ENCODE measurements at regions not wholly inside any gene's neighbourhood (a gene's known extent, or its start where the extent isn't known, plus 50 kb on each side); places are given as distances from the start of the nearest gene placed in this dataset.

DNA sequence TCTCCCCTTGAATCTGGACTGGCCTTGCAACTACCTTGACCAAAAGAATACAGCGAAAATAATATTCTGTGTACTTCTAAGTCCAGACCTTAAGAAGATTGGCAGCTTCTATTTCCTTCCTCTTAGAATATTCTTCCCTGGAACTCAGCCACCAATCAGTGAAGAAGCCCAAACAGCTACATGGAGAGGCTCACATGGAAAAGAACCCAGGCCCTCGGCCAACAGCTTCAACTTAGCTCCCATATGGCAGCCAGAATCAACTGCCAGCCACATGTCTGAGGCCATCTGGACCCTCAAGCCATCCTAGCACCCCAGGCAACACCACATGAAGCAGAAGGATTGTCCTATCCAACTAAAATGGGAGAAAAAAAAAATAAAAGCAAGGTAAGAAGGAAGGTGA, 178.8 kb downstream of the IBTK start:
- DNase-seq: no peak

DNA sequence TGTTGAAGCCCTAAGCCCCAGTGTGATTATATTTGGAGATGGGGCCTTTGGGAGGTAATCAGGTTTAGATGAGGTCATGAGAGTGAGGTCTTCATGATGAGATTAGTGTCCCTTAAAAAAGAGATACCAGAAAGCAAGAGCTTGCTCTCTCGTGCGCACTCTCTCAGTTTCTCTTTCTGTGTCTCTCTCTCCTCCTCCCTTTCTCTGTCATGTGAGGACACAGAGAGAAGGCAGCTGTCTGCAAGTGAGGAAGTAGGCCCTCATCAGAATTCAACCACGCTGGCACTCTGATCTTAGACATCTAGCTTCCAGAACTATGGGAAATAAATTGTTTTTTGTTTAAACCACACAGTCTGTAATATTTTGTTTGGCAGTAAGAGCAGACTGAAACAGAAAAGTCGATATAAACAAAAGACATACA, 180.5 kb downstream of the IBTK start:
- no peak for DNase-seq

DNA sequence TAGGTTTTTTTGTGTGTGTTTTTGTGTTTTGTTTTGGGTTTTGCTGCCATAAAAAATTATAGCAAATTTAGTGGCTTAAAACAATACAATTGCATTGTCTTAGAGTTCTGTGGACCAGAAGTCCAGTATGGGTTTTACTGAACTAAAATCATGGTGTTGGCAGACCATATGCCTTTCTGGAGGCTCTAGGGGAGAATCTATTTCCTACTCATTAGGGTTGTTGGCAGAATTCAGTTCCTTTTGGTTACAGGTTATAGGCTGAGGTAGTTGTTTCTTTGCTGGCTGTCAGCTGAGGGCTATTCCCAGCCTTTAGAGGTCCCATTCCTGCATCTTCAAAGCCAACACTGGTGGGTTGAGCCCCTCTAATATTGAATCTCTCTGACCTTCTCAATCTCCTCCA, 181.3 kb downstream of the IBTK start:
- DNase-seq: no peak

DNA sequence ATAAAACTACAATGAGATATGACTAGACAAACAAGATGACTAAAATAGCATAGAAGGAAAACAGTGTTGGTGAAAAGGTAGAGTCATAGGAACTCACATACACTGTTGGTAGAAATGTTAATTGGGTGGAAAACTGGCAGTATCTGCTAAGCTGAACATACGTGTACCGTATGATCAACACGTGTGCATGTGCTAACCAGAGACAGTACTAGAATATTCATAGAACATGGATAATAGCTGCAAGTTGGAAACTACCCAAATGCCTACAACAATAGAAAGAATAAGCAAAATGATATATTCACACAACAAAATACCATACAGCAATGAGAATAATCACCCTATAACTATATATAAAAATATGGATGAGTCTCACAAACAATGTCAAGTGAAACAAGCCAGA, 184.0 kb downstream of the IBTK start:
- DNase-seq: no peak

DNA sequence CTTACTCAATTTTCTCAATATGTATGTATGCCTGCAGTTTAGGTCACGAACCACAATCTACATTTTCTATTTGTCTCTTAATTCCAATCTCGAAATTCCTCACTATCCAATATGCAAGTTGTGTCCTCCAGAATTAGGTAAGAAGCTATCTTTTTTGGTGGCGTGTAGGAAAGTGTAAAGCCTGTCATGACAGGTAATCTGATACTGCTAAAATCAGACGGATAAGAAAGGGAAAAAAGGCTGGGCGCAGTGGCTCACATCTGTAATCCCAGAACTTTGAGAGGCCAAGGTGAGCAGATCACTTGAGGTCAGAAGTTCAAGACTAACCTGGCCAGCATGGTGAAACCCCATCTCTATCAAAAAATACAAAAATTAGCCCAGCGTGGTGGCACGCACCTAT, 185.3 kb downstream of the IBTK start:
- DNase-seq: no peak

DNA sequence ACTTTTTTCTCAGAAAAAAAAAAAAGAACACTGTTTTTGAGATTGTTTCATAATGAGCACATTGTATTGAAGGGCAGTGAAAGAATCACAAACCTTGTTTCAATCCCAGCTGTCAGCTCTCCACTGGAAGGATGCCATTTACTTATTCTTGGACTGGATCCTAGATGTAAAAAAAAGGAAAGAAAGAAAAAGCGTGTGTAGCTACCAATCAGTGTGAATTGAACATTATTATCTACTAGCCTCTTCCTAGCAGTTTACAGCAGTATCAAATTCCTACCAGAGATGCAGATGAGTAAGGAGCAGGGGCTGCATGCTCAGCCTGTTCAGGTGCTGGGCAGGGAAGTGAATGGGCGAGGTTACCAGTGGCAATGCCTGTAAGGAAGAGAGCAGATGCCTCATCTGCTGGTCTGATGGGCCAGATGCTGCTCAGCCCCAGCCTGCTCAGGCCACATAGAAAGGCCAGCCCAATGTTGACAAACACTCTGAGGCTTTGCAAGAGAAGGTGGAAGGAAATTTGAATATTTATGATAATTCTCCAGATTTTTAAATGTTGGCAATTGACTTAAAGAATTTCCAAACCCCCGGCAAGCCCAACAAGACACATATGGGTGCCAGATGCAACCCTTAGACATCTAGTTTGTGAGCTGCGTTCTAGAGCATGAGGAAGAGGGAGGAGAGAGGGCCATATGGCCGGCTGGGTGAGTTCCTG, 189.5 kb downstream of the IBTK start:
- peak; percentile 61 for DNase-seq

DNA sequence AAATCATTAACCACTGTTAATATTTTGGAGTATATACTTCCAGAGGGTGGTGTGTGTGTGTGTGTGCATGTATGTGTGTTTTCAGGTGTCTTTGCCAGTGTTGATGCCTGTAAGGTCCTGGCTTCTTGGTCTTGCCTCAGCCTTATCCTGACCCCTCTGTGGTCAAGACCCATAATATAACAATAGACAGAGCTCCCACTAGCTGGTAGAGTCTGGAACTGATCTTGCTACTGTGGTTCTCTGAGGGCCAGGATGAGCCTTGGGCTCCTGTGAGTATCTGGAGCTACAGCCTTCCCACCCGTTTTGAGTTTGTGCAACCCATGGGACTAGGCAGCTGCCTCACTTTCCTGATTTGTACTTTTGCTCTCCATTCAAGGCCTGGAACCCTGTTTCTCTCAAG, 191.0 kb downstream of the IBTK start:
- no peak for DNase-seq

DNA sequence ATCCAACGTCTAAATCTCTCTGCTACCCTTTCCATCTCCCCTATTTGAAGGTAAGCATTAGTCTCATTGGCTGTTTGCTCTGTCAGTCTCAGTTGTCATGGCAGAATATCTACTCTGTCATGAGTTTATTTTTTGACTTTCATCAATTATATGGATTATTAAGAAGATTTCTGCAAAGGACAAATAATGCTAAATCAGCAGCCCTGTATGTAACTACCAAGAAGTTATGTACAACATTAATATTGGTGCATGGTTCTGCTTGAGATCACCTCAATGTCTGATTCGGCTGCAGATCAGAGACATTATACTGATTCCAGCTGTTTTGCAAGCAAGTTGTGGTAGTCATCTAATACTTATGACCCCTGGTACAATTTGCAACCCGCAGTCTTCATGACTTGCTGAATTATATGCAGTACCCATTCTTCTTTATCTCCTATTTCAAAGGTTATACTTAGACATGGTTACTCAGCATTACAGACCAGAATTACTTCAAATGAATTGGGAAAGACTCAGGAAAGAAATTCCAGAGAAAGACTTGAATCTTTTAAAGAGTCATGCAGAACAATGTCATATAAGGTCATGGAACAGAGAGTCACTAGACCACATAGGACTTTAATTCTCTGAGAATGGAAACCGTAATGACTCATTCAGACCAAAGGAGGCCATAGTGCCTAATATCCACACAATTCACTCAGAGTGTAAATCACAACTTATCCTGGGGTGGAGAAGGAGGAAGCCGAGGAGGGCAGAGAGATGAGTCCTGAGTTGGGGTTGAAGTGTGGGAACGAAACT, 201.4 kb downstream of the IBTK start:
- DNase-seq: peak; percentile 91

DNA sequence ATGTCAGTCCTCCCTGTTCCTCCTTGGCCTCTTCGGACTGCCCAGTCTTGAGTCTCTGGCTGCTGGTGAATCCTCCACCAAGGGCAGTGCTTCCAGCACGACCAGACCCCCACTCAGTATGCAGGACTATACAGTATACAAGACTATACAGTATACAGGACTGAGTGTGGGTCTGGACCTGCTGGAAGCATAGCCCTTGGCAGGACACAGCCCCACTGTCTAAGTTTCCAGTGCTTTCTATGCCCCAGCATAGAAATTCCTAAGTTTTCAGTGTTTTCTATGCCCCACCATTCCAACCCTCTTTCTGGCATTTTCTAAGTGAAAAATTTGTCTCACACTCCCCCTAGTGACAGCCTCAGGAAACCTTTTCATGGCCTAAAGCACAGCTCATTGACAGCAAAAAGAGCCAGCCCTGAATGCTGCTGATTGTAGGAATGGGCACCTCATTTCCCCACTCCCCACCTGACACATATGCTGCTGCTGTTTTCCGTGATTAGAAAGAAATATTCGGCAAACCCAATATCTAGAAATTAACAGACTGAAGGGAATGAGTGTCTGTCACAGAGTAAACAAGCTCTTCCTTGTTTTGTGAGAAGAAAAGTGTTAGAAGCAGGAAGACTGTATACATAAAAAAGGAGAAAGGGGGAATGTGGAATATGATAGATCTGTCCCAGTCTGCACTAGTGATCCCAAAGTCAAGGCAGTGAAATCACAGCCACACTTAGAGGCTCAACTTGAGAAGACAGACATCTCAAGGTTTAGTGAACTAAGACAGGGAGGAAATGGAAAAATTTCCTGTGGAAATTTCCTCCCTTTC, 206.9 kb downstream of the IBTK start:
- DNase-seq: peak; percentile 74

DNA sequence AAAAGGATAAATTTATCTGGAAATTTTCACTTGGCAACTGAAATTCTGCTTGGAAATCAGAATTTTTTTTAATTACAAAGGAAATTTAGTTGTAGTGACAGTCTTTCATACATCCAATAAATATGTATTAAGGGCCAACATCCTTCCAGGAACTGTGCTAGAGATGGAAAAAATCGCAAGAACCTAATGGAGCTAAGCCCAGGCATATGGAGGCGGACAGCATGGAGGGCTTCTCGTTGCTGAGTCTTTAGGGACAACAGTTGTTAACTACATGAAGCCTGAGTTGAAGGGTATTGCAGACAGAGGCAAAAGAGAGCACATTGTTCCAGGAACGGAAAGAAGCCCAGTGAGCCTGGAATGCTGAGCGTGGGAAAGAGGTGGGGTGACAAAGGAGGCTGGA, 208.9 kb downstream of the IBTK start:
- no peak for DNase-seq

DNA sequence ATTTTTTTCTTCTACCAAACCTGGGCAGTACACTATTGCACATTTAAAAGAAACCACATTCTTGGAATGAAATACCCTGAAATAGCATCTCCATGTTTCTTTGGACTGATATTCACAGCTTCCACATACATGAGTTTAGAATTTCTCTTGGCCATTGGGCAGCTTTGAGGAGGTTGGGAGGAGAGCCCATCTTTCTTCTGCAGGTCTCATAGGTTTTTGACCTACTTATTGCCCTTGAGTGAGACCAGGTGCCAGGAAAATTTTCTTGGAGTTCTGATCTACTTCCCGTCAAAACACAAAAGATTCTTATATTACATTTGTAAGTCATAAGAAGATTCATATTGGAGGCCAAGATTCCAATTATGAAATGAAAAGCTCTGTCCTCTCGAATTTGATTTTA, 212.0 kb downstream of the IBTK start:
- DNase-seq: no peak

DNA sequence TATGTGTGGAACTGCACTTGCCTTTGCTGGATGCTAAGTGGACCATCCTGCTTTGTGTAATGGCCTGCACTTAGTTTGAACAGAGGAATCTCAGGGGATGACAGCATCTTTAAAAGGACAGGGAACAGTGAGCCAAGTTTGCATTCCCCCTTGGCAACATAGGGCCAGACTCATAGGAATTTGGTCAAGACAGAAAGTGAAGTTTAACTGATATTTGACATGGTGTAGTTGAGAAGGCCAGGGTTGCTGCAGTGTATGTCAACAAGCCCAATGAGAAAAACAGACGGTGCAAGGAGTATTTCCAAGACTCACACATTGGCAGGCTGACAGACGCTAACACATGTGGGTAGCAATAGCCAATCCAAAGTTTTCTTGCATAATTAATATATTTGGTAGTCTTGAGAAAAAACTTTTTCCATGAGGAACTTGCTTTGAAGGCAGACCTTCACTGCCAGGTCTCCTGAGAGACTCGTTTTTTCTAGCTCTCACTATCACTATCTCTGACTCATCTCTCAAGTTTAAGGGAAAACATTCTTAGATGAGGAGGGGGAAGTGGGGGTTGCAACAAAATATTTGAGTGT, 213.8 kb downstream of the IBTK start:
- peak; percentile 71 for DNase-seq

DNA sequence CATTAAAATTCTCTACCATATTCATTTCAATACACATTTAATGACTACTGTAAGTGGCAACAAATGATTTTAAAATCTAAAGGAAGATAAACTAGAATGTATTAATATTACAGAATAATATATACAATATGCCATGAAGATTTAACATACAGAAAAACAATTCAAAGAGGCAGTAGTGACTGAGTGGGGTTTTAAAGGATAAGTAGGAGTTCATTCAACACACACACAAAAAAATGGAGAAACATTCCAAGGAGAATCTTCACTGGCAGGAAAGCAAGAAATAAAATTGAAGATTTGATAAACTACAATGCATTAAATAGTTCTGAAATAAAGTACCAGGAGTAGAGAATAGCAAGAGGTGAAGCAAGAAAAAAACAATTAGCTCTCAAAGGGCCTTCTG, 215.1 kb downstream of the IBTK start:
- DNase-seq: no peak

DNA sequence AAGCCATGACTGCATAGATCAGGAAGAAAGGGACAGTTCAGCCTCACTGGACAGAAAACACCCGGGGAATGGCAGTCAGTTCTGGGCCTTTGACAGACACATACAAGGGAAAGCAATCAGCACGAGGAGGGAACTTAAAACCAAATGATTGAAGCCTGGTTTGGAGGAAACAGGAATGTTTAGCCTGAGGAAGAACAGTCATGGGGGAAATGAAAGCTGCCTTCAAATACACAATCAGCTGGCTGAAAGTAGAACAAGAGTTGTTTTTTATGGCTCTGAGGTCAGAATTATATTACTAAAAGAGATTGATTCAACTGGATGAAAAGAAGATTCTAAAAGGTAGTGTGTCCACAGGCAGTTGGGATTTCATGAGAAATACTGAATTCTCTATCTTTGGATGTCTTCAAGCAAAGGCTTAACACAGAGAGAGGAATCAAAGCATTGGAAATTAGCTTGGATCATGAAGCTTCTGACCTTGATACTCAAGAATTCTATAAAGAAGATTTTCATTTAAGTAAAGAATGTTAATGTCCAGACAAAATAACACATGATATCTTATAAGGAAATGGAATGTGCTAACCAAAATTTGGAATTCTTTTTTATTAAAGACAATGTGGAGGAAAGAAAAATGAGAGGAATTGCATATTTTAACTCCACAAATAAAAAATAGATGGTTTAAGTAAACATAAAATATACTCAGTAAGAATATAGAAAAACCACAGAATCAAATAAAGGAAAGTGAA, 216.6 kb downstream of the IBTK start:
- DNase-seq: peak; percentile 71

DNA sequence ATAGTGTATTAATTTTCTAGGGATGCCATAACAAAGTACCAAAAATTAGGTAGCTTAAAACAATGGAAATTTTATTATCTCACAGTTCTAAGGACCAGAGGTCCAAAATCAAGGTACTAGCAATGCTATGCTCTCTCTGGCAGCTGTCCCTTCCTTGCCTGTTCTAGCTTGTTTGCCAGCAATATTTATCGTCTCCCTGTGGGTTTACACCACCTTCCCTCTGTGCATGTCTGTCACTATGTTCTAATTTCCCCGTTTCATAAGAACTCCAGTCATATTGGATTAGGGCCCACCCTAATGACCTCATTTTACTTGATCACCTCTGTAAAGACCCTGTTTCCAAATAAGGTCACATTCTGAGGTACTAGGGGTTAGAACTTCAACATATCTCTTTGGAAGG, 217.2 kb downstream of the IBTK start:
- DNase-seq: no peak

DNA sequence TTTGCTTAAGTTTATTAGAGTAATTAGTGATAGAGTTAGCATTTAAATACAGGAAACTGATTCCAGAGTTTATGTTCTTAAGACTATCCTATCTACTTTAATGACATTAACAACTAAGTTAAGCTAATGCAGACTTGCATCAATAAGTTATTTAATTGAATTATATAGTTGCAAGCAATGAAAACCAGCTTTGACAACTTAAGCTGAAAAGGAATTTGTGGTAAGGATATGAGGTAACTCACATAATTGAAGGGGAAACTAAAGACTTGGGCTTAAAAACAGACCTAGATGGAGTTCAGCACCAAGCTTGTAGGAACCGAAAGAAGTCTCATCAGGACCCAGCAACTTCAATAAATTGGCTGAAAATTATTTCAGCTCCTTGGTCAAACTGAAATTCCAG, 222.3 kb downstream of the IBTK start:
- peak; percentile 38 for DNase-seq

DNA sequence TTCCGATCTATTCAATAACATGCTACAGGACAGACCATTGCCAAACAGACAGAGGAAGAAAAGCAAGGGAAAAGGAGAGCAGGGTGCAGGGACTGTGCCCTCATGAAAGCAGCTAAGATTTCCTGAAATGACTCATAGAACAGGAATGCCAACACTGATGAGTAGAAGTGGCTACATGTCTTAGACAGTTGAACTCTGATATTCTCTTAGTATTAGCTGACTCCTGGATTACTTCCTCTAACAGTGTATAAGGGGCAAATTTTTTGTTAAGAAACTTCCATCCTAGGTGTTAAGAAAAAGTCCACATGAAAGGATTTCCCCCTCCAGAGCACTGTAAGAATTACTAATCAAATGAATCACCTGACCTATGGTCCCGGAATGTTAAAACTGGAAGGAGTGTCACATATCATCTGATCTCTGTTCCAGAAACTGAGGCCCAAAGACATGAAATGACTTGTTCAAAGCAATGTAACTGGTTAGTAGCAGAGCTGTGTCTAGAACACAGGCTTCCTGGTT, 224.9 kb downstream of the IBTK start:
- DNase-seq: peak; percentile 88

DNA sequence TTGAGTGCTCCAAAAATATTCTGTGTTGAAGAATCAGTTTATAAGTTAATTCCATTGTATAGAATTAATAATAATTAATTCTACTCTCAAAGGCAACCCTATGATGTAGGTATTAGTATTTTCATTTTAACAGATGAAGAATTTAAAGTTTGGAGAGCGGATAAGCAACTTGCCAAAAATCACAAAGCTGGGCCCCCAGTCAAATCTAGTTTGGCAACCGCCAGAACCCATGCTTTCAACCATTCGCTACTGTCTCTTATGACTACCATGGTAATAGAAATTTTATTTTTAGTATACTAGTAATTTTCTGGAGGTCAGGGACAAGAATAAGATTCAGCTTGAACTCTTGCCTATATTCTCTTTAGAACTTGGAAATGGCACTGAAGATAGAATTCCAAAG, 229.8 kb downstream of the IBTK start:
- DNase-seq: no peak

DNA sequence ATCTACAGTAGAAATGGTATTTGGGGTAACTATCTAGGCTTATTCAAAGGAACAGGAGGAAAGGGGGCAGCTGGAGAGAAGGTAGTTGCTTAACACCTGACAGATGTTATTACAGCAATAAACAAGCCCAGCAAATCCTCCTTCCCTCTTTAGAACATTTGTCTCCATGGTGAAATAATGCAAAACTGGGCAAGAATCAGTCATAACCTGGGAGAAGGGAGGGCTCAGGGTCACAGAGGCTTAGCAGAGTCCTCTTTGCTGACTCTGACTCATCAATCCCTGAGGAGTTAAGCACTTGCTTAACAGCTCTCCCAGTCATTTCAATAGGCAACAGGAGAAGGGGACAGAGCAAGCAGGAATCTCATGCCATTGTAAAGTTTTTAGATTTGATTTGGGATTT, 230.3 kb downstream of the IBTK start:
- DNase-seq: peak; percentile 87

DNA sequence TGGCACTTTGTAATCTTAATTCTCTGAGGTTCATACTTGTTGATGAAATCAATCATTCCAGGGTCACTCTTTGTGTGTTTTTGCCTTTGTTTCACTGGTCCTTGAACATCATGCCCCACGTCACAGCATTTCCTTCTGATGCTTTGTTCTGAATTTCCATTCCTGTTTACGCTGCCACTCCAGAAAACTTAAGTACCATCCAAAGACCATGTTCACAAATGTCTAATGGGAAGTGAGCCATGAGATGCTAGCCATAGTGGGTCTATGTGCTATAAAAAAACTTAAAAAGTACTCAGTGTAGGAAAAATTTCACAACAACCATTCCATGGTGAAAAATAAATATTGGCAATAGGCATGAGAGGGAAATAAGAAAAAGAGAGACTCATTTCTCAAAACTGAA, 232.0 kb downstream of the IBTK start:
- DNase-seq: no peak

DNA sequence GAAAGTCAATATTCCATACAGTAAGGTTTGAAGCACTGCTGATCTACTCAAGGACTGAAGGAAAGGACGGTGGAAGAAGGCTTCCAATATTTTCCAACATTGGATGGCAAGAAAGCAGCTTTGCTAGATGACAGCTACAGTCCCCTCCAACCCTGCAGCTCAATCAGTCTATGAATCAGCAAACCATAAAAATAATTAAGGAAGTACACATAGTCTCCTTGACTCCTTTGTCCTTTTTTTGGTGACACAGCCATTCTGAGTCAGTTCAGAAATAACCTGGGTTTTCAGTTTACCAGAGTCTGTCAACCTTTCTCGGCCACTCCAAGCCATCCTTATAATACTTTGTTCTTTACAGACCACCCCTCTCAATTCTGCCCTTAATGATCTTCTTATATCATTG, 232.5 kb downstream of the IBTK start:
- peak; percentile 52 for DNase-seq

All from fibroblast of skin of right biceps (primary cell).